GM12874 (cell line): ENCODE measurements at regions not wholly inside any gene's neighbourhood (a gene's known extent, or its start where the extent isn't known, plus 50 kb on each side); places are given as distances from the start of the nearest gene placed in this dataset.

Experiments
- CTCF ChIP-seq: IDR thresholded peaks from 2 replicates; pipeline ENCODE4 v1.5.1; 2011; ENCODE audit warnings: low read depth, mild to moderate bottlenecking, control low read depth, low read length, moderate library complexity; ENCODE audit not compliant: insufficient read depth

GRCh38 chr9:38128752-38129270 lies 59.8 kb upstream of the SHB start:
- no peak for TF ChIP-seq CTCF

GRCh38 chr9:38127271-38127839 lies 58.3 kb upstream of the SHB start:
- no peak for TF ChIP-seq CTCF

GRCh38 chr9:38126730-38127129 lies 57.7 kb upstream of the SHB start:
- TF ChIP-seq CTCF = no peak

GRCh38 chr9:38125889-38126288 lies 56.9 kb upstream of the SHB start:
- no peak for TF ChIP-seq CTCF

- no peak for TF ChIP-seq CTCF
These were observed 51.9 kb upstream of the SHB start for GRCh38 chr9:38120961-38121360.

- TF ChIP-seq CTCF = no peak
These were observed 50.7 kb upstream of the SHB start for GRCh38 chr9:38119560-38120236.

GRCh38 chr9:38118862-38119438 lies 49.9 kb upstream of the SHB start:
- no peak for TF ChIP-seq CTCF
